ENCODE measurements at regions not wholly inside any gene's neighbourhood (a gene's known extent, or its start where the extent isn't known, plus 50 kb on each side); places are given as distances from the start of the nearest gene placed in this dataset.

- no peak for TF ChIP-seq CHD2 (IDR thresholded peaks at IDR 0.05; ENCODE audit: low read length)
- TF ChIP-seq MAX (IDR thresholded peaks at IDR 0.05) = no peak
Observed at GRCh38 chr14:50018201-50018932, 98.0 kb downstream of the VCPKMT start (continued).

All from H1 (cell line).